ENCODE measurements at regions not wholly inside any gene's neighbourhood (a gene's known extent, or its start where the extent isn't known, plus 50 kb on each side); places are given as distances from the start of the nearest gene placed in this dataset.

DNA sequence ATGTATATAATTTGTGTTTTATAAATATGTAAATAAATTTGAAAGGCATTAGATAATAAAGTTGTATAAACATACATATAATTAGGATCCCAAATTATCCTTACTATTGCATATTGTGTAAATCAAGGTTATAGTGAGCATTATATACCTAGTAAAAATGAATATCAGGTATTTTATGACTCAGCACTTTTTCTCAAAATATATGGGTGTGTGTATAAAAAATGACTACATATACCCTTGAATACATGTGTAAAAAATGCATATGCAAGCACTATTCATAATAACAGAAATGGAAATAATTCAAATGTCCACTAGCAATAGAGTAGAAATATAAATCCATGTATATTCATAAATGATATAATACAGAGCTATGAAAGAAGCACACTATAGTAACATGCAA is 870.9 kb upstream of the CNTNAP5 start:
- no peaks in the 10 kb centered on the region for H3K9me3 ChIP-seq (replicated peaks in 1 of 2; ENCODE audit: control insufficient read depth in 1 of 2, insufficient read depth in 1 of 2, low read length in 2 of 2)
- intact Hi-C loops (cut with micrococcal nuclease) = no loop called here
- H3K4me2 ChIP-seq (replicated peaks; ENCODE audit: extremely low read depth, low read length, poor library complexity, severe bottlenecking) = no peak overlapping the region
- no peak overlapping the region for H2AFZ ChIP-seq (ENCODE audit: insufficient read depth, low read depth, low read length, poor library complexity, severe bottlenecking)
- no peaks in the 10 kb centered on the region for H3K36me3 ChIP-seq (replicated peaks in 1 of 2; ENCODE audit: control insufficient read depth in 1 of 2, insufficient read depth in 2 of 2, low read length in 2 of 2)
- no peaks in the 10 kb centered on the region for H3K4me1 Mint-ChIP-seq
- H3K79me2 ChIP-seq (ENCODE audit: insufficient read depth, low read length) = no peaks in the 10 kb centered on the region
- H3K27ac Mint-ChIP-seq = no peak overlapping the region
- TF ChIP-seq, protein P1, sequence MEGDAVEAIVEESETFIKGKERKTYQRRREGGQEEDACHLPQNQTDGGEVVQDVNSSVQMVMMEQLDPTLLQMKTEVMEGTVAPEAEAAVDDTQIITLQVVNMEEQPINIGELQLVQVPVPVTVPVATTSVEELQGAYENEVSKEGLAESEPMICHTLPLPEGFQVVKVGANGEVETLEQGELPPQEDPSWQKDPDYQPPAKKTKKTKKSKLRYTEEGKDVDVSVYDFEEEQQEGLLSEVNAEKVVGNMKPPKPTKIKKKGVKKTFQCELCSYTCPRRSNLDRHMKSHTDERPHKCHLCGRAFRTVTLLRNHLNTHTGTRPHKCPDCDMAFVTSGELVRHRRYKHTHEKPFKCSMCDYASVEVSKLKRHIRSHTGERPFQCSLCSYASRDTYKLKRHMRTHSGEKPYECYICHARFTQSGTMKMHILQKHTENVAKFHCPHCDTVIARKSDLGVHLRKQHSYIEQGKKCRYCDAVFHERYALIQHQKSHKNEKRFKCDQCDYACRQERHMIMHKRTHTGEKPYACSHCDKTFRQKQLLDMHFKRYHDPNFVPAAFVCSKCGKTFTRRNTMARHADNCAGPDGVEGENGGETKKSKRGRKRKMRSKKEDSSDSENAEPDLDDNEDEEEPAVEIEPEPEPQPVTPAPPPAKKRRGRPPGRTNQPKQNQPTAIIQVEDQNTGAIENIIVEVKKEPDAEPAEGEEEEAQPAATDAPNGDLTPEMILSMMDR (IDR thresholded peaks at IDR 0.05) = no peak
- peaks cover 0 to 6% (median 0%) of the 10 kb centered on the region in 7 donors for H3K9me3 Mint-ChIP-seq
- H3K36me3 Mint-ChIP-seq = no peaks in the 10 kb centered on the region
- H3K27me3 Mint-ChIP-seq (ENCODE audit: low read depth in 3 of 3) = no peaks in the 10 kb centered on the region
- H3K27me3 ChIP-seq (ENCODE audit: control insufficient read depth in 2 of 2, insufficient read depth in 2 of 2, low read length in 2 of 2) = no peaks in the 10 kb centered on the region
- H3K9ac ChIP-seq (ENCODE audit: insufficient read depth, low read length, poor library complexity, severe bottlenecking) = no peak overlapping the region
- no peaks in the 10 kb centered on the region for H4K20me1 ChIP-seq (ENCODE audit: insufficient read depth, low read length)
- H3K27ac ChIP-seq (ENCODE audit: low read depth in 1 of 2, low read length in 2 of 2) = no peak overlapping the region
- no peak overlapping the region for H3K4me3 ChIP-seq (replicated peaks in 1 of 3; ENCODE audit: low read depth in 2 of 3, low read length in 3 of 3)
- H3K4me3 Mint-ChIP-seq = no peak overlapping the region
- no peaks in the 10 kb centered on the region for H3K4me1 ChIP-seq (ENCODE audit: control insufficient read depth in 1 of 2, insufficient read depth in 2 of 2, low read length in 2 of 2)
- no peak for DNase-seq

DNA sequence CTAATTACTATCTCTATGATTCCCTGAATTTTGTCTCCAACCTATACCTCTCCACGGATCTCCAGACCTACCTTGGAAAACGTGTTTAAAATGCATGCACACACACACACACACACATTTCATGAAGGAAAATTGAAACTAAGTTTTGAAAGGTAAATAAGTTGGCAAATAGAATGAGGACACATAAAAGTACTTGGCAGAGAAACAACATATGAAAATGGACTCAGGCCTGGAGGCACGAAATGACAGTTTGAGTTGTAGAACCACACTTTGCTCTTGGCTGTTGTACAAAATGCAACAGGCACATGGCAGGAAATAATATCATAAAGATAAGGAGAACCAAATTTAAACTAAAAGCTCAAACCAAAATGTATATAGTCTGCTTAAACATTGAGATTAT is 868.1 kb upstream of the CNTNAP5 start:
- Histone ChIP-seq H3K27me3 (ENCODE audit: control insufficient read depth in 2 of 2, insufficient read depth in 2 of 2, low read length in 2 of 2) (no peaks in the 10 kb centered on the region), H3K27ac (ENCODE audit: low read depth in 1 of 2, low read length in 2 of 2) (no peak overlapping the region), H2AFZ (ENCODE audit: insufficient read depth, low read depth, low read length, poor library complexity, severe bottlenecking) (no peak overlapping the region), H3K79me2 (ENCODE audit: insufficient read depth, low read length) (no peaks in the 10 kb centered on the region), H3K36me3 (replicated peaks in 1 of 2; ENCODE audit: control insufficient read depth in 1 of 2, insufficient read depth in 2 of 2, low read length in 2 of 2) (no peaks in the 10 kb centered on the region), H3K9me3 (replicated peaks in 1 of 2; ENCODE audit: control insufficient read depth in 1 of 2, insufficient read depth in 1 of 2, low read length in 2 of 2) (no peaks in the 10 kb centered on the region), H4K20me1 (ENCODE audit: insufficient read depth, low read length) (no peaks in the 10 kb centered on the region), H3K4me3 (replicated peaks in 1 of 3; ENCODE audit: low read depth in 2 of 3, low read length in 3 of 3) (no peak overlapping the region), H3K4me2 (replicated peaks; ENCODE audit: extremely low read depth, low read length, poor library complexity, severe bottlenecking) (no peak overlapping the region), H3K4me1 (ENCODE audit: control insufficient read depth in 1 of 2, insufficient read depth in 2 of 2, low read length in 2 of 2) (no peaks in the 10 kb centered on the region), H3K9ac (ENCODE audit: insufficient read depth, low read length, poor library complexity, severe bottlenecking) (no peak overlapping the region)
- intact Hi-C loops (cut with micrococcal nuclease) = no loop called here
- H3K27ac Mint-ChIP-seq = no peak overlapping the region
- H3K36me3 Mint-ChIP-seq = no peaks in the 10 kb centered on the region
- WGBS (ENCODE audit: insufficient coverage) = 20% methylated on average over 1 of the region's 3 CpGs
- TF ChIP-seq, protein P1 (IDR thresholded peaks at IDR 0.05) = no peak
- no peak for DNase-seq
- no peaks in the 10 kb centered on the region for H3K27me3 Mint-ChIP-seq (ENCODE audit: low read depth in 3 of 3)
- no peaks in the 10 kb centered on the region for H3K4me1 Mint-ChIP-seq
- H3K4me3 Mint-ChIP-seq = no peak overlapping the region
- no peaks in the 10 kb centered on the region for H3K9me3 Mint-ChIP-seq
